A673 (cell line): ENCODE measurements at regions not wholly inside any gene's neighbourhood (a gene's known extent, or its start where the extent isn't known, plus 50 kb on each side); places are given as distances from the start of the nearest gene placed in this dataset.

Source experiments
- EZH2 ChIP-seq: fragments of 200-600 bp; sonication (generic); IDR thresholded peaks from 2 replicates; pipeline ENCODE4 v1.6.1; 2017; ENCODE audit warnings: borderline replicate concordance, low read depth, mild to moderate bottlenecking, mixed read lengths, antibody characterized with exemption, low read length; ENCODE audit not compliant: poor library complexity, severe bottlenecking
- TF ChIP-seq, protein P1 (sequence below): fragments of 300-800, 200-600 bp; sonication (generic); conservative IDR thresholded peaks from 2 replicates; pipeline ENCODE4 v1.5.1; 2017; ENCODE audit warnings: low read depth, mild to moderate bottlenecking, antibody characterized with exemption, low read length, moderate library complexity, mixed read lengths

DNA sequence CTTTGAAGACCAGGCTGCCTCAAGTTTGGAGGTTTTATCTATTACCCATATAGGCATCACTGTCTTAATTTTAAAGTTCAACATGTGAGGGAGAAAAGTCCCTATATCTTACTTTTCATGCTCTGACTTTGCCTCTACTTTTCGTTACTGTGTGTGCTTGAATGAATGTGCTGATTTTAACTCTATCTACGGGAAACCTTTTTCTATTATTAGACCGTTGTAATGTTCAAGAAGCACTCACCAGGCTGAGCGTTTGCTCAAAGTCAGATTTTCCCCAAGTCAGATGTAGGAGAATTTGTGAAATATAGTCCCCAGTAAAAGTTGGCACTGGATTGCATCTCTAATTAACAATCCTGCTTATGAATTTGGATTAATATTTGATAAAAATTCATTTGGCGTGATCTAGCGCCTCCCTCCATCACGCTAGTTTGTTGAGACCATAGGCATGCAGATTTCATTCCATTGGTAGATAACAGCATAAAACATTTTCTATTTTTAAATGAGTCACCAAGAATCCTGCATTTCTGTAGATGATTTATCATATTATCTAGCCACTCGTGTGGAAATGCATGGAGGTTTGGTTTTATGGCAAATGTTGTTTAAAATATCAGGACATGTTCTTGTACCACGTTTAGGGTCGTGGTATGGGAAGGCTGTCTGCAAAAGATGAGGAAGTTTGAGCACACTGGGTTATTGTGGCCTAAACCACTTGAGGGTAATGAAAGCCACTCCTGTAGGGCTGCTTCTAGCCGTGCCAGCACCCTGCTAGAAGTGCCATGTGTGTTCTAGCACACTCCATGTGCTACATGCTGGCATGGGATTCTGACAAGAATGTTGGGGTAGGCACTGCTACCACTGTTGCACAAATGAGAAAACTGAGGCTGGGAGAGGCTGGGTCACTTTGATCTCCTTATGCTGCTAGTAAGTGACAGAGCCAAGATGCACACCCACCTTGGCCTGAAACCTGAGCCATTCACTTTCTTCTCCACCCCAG, 179.4 kb downstream of the FGF9 start:
- TF ChIP-seq EZH2, result no peak
- TF ChIP-seq, protein P1, sequence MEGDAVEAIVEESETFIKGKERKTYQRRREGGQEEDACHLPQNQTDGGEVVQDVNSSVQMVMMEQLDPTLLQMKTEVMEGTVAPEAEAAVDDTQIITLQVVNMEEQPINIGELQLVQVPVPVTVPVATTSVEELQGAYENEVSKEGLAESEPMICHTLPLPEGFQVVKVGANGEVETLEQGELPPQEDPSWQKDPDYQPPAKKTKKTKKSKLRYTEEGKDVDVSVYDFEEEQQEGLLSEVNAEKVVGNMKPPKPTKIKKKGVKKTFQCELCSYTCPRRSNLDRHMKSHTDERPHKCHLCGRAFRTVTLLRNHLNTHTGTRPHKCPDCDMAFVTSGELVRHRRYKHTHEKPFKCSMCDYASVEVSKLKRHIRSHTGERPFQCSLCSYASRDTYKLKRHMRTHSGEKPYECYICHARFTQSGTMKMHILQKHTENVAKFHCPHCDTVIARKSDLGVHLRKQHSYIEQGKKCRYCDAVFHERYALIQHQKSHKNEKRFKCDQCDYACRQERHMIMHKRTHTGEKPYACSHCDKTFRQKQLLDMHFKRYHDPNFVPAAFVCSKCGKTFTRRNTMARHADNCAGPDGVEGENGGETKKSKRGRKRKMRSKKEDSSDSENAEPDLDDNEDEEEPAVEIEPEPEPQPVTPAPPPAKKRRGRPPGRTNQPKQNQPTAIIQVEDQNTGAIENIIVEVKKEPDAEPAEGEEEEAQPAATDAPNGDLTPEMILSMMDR, result no peak
